CD4-positive, alpha-beta T cell treated with Interleukin-15 for 4 hours (primary cell): ENCODE measurements at regions not wholly inside any gene's neighbourhood (a gene's known extent, or its start where the extent isn't known, plus 50 kb on each side); places are given as distances from the start of the nearest gene placed in this dataset.
"Not testable (repeated sequence)": the region's sequence is repeated elsewhere in the genome, so short reads cannot be mapped to it uniquely, and the experiment has no call there.

Source experiments
- DNase-seq: peaks from one replicate; pipeline ENCODE4 v3.0.0-alpha.2; 2020; ENCODE audit warnings: low spot score

DNA sequence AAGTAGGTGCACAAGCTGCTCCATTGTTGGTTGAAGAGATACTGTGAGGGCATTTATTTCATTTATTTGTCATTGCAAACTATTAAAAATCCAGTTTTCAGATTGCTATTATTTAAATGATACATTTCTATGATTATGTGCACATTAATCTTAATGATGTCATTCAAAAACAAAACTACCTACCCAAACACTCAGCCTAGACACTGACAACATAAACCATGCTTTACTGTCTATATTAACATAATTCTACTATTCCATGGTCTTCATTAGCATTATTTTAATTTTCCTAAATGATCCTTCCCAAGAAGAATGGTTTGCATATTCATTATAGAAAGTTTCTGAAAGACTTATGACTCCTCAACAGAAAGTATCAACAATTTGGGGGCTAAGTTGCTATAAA, 813.0 kb upstream of the SLITRK5 start:
- DNase-seq = no peak

DNA sequence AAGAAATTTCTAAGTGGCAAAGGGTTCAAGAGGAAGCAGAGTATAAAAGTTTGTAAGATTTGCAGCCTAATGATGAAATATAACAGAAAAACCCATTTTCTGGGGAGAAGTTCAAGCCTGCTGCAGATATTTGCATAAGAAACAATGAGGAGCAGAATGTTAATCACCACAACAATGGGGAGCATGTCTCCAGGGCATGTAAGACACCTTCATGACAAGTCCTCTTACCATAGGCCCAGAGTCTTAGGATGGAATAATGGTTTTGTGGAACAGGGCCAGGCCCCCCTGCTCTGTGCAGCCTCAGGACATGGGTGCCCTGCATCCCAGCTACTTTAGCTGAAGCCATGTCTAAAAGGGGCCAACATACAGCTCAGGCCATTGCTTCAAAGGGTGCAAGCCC, 809.0 kb upstream of the SLITRK5 start:
- DNase-seq = no peak

DNA sequence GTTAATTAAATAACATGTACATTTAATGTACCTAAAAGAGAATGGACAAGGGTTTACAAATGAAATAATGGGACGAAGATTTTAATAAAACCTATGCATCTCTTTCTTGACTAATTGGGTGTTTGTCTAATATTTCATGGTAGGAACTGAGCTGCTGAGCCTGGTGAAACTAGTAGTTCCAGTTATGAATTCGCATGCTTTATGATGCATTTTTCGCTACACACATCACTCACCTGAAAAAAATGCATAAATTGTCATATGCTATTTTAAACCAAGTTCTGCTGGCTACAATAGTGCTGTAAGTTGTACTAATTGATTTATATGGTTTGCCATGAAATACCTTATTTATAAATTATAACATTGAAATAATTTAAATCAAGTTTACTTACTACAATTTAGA, 806.8 kb upstream of the SLITRK5 start:
- no peak for DNase-seq

DNA sequence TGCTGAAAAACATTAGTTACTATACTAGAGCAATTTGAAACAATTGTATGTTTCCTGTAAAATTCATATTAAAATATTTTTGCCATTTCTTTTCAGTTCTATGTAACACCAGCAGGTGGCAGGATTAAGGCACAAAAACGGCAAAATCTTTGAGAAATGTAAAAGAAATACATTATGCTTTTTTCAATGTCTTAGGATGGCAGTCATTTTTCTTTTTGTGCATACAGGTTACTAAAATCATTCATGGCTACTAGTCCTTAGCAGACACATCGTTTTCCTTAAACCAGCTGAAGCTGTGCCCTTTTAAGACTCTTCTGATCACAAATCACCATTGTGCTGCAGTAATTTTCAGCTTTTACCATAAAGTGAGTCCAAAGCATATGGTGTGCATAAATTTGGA, 800.7 kb upstream of the SLITRK5 start:
- DNase-seq = no peak

DNA sequence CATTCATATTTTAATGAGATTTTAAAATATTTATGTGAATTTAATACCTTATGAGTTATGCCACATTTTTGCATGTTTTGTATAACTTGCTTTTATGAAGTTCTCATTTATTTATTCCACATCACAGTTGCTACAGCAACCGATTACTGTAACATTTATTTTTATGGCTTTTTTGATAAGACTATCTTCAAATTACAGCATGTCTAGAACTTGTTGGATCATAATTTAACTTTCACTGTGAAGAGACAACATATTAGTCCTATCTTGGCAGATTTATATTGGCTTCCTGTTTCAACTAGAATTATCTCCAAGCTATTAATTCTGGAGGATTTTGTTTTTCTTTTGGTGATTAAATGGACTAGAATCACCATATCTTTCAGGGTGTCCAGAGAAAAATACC, 793.7 kb upstream of the SLITRK5 start:
- no peak for DNase-seq

DNA sequence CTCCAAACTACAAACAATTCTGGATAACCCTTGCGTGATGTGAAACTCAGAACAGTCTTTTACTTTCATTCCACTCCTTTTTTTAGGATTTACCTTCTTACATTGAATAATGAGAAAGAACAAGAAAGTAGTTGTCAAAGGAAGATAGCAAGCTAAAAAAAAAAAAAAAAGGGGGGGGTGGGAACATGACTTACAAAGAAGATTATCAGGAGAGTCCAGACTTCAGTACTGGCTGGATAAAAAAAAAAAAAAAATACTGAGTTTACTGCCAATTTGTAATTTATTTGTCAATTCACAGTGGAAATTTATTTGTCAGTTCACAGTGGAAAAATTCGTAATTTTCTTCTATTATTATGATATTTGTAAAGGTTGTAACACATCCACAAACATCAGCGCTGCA, 792.4 kb upstream of the SLITRK5 start:
- DNase-seq = no peak

DNA sequence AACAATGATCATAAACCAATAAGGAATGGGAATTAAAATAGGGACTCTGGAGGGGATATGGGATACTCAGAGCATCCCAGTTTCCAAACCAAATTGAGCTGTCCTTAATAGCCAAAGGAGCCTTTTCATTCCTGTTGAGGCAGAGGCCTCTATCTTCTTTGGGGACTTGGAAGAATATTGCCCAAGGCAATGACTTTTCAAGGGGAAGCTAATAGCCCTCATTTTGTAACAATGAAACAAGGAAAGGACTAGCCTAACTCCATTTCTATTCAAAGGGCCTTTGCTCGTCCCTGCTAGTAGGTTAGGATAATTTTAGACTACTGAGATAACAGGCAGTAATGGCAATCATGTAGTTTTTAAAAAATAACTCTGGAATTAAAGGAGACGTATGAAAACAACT, 789.8 kb upstream of the SLITRK5 start:
- no peak for DNase-seq

DNA sequence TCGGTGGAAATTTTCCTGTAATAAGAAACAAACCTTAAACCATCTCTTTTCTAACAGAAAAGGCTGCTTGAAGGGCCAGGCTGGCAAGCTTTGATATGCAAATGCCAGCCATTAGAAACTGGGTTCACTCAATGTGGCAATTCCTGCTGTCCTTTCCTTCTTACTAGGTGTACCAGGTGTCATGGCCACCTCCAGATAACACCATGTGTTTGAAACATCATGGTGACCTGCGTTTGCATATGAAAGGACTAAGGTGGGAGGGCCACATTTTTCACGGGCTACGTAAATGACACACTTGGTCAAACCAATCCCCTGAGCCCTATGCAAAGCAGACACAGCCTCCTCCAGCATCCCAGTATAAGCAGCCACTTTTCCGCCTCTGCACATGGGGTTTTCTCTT, 789.1 kb upstream of the SLITRK5 start:
- DNase-seq = no peak

DNA sequence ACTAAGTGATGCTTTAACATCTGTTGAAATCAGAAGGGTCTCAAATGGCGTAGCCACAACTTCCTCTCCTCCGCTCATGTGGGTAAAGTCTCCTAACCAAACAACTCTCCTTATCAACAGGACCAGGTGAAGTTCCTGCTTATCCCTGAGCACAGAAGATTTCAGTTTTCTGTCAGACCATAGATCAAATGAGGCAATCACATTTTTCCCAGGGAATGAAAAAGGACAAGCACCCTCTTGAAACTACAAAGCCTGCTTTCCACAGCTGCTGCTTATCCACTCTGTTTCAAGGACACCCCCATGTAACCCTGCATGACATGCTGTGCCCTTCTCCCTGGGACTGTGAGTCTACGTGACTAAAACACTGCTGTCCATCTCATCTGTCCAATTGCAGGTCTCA, 788.3 kb upstream of the SLITRK5 start:
- DNase-seq = no peak

DNA sequence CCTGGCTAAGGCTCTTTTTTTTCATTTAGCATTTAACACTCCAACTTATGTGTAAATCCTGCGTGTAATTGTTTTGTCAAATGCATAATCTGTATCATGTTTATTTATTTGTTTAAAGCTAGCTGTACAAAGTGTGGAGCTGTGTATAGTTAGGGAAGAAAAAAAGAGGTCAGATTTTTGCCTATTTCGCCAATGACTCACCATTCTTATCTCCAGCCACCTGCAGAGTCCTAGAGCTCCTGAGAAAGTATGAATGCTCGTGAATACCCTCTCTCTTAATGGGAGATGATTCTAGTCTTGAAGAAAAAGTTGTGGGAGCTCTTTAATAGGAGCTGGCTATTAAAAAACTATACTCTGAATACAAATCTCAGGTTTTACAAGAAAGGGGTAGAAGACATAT, 778.8 kb upstream of the SLITRK5 start:
- DNase-seq = no peak

DNA sequence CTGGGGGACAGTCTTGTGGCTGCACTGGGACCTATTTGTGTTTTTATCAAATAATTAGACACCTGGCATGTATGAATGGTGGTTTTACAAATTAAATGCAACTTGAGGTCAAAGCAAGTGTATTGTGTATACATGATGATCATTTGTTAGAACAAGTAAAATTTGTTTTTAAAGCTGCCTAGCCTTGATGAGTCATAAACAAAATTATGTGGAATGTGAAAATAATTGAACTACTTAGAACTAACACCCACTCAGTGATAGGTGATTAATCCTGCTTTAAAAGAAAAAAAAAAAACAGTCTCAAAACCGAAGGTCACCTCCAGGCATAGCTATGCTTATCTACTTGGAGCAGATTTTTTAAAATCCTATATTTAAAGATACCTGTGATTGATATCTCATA, 770.3 kb upstream of the SLITRK5 start:
- no peak for DNase-seq

DNA sequence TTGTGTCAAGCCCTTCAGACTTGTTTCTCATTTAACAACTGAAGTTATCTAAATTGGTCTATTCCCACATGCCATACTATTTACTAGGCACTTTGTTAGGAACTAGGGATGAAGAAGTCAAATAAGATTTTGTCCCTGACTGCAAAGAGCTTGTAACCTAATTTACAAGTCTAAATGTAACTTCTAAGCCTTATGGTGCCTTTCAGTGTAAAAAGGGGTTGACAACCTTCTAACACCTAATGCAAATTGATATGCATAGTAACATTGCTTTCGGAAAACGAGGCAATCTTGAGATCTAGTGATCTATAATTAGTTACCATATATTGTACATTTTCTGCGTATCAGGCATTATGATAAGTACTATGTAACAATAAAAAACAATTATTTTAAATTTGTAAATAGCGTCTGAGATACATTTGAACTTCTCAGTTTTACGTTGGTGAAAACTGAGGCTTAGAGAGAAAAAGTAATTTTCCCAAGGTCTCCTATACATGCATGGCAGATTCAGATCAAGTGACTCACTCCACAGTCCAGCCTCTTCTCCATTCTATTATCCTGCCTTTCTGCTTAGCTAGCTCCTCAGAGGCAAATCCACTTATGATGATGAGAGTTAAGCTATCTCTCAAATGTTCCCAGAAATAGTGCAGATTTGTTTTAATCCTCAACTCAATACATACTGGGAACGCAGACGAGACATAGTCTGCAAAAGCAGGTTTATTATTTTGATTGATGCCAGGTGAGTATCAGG, 764.9 kb upstream of the SLITRK5 start:
- no peak for DNase-seq

DNA sequence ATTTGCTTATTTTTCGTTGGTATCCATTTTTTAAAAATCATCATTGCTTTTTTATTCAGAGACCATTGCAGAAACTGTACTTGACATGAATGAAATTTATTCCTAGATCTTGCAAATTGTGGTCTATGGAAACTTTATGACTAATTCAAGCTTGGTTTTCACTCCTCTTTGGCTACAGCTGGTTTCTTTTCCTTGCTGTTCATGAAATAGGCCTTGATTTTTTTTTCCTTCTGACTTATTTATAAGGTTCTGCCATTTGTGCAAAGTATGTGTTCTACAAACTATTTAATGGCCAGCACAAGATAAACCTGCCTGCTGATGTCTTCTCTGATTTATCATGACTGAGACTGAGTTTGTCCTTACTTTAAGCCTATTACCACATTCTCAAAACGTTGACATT, 764.0 kb upstream of the SLITRK5 start:
- no peak for DNase-seq

DNA sequence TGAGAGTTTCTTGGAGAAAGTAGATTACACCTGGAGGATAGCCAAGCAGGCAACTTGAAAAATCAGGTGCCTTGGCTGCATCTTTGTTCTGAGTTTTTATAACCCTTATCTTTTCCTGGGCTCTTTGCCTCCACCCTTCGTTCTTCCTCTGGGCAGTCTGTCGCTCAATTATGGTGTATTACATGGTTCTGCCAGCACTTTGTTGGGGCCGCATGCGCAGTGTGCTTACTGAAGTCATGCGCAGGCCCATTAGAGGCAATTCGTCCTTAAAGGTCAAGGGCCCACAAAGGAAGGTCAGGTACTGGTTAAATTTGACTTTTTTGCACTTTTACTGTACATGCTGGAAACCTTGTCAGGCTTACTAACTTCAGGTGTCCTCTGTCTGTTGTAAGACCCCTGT, 761.9 kb upstream of the SLITRK5 start:
- no peak for DNase-seq

DNA sequence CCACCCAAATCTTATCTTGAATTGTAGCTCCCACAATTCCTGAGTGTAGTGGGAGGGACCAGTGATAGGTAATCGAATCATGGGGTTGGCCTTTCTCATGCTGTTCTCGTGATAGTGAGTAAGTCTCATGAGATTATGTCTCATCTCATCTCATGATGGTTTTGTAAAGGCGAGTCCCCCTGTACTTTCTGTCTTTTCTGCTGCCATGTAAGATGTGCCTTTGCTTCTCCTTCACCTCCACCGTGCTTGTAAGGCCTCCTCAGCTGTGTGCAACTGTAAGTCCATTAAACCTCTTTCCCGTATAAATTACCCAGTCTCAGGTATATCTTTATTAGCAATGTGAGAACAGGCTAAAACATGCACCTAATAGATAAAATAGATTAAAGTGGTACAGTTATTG, 756.4 kb upstream of the SLITRK5 start:
- DNase-seq = no peak

DNA sequence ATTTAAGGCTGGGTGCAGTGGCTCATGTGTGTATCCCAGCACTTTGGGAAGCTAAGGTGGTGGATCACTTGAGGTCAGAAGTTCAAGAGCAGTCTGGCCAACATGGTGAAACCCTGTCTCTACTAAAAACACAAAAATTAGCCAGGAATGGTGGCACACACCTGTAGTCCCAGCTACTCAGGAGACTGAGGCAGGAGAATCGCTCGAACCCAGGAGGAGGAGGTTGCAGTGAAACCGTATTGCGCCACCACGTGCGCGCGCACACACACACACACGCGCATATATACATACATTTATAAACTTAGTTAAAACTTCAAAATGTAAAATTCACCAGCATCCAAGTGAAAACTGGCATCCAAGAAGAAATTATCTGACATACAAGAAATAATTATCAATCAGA, 753.7 kb upstream of the SLITRK5 start:
- DNase-seq = not testable (repeated sequence)

DNA sequence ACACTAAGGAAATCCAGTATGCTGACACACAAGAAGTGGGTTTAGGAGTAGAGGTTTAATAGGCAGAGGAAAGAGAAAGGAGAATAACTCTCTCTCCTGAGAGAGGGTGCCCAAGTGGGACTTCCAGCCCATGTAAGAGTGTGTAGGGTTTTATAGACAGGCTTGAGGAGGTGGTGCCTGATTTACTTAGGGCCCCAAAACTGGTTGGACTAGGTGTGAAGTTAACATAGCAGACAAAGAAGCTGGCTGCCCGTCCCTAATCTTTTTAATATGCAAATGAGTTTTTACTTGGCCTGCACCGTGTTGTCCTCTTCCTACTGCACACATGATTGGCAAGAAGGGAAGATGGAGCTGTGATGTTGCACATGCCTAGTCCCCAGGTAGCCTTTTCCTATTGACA, 752.5 kb upstream of the SLITRK5 start:
- no peak for DNase-seq

DNA sequence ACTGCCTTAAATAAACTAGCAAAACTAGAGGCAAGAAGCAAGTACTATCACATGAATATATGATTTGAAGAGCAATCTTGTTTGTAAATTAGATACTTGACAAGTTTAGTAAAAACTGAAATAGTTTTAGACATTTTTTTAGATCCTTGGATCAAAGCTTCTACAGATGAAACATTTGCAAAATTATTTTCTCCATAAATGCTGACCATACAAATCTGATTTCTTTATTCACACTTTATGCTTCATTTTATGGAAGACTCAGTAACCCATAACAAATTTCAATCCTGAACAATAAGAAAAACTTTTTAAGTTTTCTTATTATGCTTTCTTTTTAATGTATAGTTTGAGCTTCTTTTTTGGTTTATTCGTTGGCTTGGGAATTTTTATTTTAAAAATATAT, 750.2 kb upstream of the SLITRK5 start:
- no peak for DNase-seq

DNA sequence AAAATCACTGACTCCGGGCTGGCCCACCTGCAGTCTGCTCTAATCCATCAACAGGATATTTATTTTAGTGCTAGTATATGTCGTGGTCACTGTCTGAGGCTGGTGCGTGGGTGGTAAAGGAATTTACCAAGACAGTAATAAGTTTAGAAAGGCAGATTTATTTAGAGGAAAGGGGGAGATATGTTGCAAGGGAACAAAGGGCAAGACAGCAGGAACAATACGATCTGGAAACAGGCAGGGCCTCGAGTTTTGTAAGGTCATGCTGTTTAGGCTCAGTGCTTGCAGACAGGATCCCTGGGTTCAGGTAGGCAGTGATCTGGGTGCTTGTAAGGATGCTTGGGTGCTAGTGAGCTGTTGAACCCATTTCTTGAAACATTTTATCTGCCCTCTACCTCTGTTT, 748.2 kb upstream of the SLITRK5 start:
- DNase-seq = no peak

DNA sequence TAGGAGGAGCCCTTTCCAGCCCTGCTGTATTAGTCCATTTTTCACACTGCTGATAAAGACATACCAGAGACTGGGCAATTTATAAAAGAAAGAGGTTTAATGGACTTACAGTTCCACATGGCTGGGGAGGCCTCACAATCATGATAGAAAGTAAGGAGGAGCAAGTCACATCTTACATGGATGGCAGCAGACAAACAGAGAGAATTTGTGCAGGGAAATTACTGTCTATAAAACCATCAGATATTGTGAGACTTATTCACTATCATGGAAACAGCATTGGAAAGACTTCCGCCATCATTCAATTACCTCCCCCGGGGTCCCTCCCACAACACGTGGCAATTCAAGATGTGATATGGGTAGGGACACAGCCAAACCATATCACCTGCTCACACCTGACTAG, 744.3 kb upstream of the SLITRK5 start:
- not testable (repeated sequence) for DNase-seq

DNA sequence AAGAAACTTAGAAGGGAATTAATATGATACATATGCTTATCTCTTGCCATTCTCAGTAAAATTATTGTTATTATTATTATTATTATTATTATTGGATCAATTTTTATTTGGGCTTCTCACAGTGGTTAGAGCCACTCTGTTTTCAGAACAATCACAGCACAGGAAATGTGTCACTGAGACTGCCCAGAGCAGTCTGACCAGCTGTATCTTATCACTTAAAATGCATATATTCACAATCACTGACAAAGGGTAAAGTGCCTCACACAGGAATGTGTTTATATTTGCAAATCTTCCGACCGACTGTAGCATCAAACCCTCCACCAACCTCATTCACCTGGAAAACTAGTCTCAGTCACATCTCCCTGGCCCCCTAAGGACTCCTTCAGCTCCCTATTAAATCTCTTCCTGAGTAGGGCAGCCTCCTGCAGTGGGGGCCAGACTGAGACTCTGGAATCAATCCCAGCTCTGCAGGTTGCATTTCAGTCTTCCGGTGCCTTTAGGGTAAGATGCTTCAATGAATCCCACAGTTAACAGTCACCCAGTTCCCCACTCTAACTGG, 738.3 kb upstream of the SLITRK5 start:
- DNase-seq = no peak

DNA sequence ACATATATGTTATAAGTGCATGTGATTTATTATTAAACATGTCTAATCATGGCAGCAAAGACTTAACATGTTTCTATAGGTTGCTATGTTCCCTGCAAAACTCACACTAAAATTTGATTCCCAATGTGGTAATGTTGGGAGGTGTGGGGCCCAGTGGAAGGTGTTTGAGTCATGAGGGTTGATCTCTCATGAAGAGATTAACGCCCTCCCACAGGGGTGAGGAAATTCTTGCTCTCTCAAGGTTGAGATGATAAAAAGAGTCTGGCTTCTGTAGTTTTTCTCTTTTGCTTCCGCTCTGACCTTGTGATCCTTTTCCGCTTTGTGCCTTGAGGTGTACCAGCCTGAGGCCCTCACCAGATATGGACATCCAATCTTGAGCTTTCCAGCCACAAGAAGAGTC, 737.5 kb upstream of the SLITRK5 start:
- no peak for DNase-seq

DNA sequence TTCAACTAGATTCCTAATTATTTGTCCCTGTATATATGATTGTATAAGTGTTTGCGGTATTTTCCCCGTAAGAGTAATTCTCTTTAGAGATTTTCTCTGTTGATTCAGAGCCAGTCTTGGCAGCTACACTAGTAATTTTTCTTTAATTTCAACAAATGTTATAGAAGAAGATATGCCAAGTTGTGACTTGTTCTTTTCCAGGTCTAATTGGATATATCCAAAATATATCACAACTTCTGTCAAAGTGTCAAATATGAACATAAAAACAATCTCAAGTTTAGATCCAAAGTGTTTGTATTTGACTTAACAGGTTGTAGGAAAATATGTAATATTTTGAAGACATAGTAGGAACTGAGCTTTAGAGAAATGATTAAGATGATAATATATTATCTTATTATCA, 733.9 kb upstream of the SLITRK5 start:
- no peak for DNase-seq

DNA sequence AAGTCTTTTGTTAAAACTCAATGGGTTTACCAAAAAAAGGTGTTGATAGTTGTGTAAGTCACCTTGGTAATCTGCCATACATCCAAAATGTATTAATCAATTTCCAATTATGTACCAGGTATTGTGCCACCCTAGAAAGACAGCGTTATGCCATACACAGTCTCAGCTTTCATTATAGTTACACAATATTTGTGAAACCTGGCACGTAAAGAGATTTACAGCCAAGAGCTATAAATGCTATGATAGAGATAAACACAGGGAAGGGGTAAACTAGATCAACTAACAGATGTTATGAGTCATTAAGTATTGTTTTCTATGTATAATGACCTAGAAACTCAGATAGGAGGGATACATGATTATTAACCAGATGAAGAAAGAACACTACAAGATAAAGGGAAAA, 725.6 kb upstream of the SLITRK5 start:
- DNase-seq = no peak
